ENCODE measurements at regions not wholly inside any gene's neighbourhood (a gene's known extent, or its start where the extent isn't known, plus 50 kb on each side); places are given as distances from the start of the nearest gene placed in this dataset.
A peak's percentile ranks its signal among the peaks of the same experiment; 100 is the strongest.
"Not testable (repeated sequence)": the region's sequence is repeated elsewhere in the genome, so short reads cannot be mapped to it uniquely, and the experiment has no call there.

DNA sequence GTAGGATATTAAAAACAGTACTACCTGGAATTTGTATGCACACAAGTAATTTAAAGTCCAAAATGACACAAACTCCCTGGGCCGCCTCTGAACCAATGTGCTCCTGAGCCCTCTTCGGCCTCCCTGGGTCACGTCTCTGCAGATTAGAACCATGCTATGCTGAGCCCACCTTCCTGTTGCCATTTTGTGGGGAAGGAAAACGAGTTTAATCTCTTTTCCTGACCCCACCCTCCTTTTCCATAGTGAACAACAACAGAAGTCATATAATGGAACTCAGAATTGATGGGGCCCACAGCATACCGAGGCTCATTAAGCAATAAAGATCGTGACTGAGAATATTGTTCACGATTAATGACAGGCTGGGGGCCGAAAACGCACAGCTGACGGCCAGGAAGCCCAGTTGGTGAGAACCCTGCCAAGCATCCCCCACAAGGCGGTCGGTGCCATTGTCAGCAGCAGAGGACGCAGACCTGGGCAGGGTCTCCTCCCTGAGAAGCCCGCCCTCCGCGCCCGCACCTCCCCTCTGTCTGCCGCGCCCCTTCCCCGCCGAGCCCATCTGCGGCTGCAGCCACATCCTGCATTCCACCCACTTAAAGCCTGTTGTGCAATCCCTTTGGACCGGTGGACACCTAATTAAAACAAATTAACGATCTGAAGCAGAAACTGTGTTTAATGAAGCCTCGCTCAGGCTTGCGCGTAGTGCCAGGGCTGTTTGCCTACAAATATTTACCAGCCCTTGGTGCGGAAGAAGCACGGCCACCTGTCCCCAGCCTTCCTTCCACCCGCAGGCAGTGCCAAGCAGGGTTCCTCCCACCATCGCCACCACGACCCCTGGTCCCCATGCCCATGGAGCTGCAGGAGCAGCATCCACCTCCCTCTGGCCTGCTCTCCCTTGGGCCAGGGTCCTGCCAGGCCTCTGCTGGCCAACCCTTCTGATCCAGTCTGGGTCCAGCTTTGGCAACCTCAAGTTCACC, 68.1 kb downstream of the DLL1 start:
- Histone ChIP-seq H3K36me3 (ENCODE audit: insufficient read depth, low read length, poor library complexity, severe bottlenecking) (no peaks in the 10 kb centered on the region), H3K4me1 (ENCODE audit: insufficient read depth, low read length, poor library complexity, severe bottlenecking) (no peaks in the 10 kb centered on the region), H3K27ac (ENCODE audit: low read depth, low read length, poor library complexity, severe bottlenecking) (no peak overlapping the region), H3K27me3 (replicated peaks; ENCODE audit: insufficient read depth, low read depth, low read length, poor library complexity) (no peaks in the 10 kb centered on the region), H3K9me3 (ENCODE audit: low read depth, low read length, poor library complexity, severe bottlenecking) (no peaks in the 10 kb centered on the region), H3K4me3 (ENCODE audit: low read depth, low read length, poor library complexity, severe bottlenecking) (no peak overlapping the region)
- TF ChIP-seq EZH2 (IDR thresholded peaks at IDR 0.05; ENCODE audit: borderline replicate concordance, low read depth, low read length, poor library complexity, severe bottlenecking) = no peak
- TF ChIP-seq, protein P1, sequence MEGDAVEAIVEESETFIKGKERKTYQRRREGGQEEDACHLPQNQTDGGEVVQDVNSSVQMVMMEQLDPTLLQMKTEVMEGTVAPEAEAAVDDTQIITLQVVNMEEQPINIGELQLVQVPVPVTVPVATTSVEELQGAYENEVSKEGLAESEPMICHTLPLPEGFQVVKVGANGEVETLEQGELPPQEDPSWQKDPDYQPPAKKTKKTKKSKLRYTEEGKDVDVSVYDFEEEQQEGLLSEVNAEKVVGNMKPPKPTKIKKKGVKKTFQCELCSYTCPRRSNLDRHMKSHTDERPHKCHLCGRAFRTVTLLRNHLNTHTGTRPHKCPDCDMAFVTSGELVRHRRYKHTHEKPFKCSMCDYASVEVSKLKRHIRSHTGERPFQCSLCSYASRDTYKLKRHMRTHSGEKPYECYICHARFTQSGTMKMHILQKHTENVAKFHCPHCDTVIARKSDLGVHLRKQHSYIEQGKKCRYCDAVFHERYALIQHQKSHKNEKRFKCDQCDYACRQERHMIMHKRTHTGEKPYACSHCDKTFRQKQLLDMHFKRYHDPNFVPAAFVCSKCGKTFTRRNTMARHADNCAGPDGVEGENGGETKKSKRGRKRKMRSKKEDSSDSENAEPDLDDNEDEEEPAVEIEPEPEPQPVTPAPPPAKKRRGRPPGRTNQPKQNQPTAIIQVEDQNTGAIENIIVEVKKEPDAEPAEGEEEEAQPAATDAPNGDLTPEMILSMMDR (conservative IDR thresholded peaks at IDR 0.05; ENCODE audit: low read depth, low read length) = no peak
- ChIA-PET POLR2A (ENCODE audit: low non-redundant PET) (no interaction called here), CTCF (interaction anchor here (0.5 kb wide), 1 partner anchor 70 kb away, joined by 9 read pairs; no protein-coding TSS in a partner anchor)
- BruUV-seq (replicated peaks) = no TSS peak
- intact Hi-C loops (cut with micrococcal nuclease; ENCODE audit: unreplicated experiment) = no loop called here
- DNase-seq (ENCODE audit: low spot score) = no peak

DNA sequence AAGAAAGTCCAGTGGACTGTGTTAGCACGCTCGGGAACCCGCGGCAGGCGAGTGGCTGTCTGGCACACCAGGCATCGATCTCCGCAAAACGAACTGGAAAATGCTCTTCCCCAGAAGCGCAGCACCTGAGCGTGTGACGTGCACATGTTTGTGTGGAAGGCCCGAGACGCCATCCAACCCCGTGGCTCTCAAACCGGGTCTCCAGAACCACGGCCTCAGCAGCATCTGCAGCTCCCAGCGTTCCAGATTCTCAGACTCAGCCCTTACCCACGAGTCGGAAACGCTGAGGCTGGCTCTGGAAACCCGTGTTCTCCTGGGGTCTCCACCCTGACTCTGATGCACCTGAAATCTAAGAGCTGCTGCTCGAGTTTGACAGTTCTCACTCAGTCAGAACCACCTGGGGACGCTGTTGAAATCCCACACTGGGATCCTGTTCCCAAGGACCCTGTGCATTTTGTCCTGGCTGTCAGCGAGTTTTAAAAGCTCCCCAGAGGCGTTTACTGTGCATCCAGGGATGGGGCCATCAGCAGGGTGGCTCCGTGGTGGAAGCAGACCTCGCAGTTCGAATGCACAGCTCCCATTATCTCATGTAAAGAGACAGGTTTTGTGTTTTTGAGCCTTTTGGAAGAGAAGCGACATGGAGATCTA, 69.0 kb downstream of the DLL1 start:
- Histone ChIP-seq H3K4me1 (ENCODE audit: insufficient read depth, low read length, poor library complexity, severe bottlenecking) (no peaks in the 10 kb centered on the region), H3K36me3 (ENCODE audit: insufficient read depth, low read length, poor library complexity, severe bottlenecking) (no peaks in the 10 kb centered on the region), H3K27ac (ENCODE audit: low read depth, low read length, poor library complexity, severe bottlenecking) (no peak overlapping the region), H3K4me3 (ENCODE audit: low read depth, low read length, poor library complexity, severe bottlenecking) (no peak overlapping the region), H3K27me3 (replicated peaks; ENCODE audit: insufficient read depth, low read depth, low read length, poor library complexity) (no peaks in the 10 kb centered on the region), H3K9me3 (ENCODE audit: low read depth, low read length, poor library complexity, severe bottlenecking) (no peaks in the 10 kb centered on the region)
- intact Hi-C loops (cut with micrococcal nuclease; ENCODE audit: unreplicated experiment) = no loop called here
- BruUV-seq (replicated peaks) = no TSS peak
- POLR2A ChIA-PET (ENCODE audit: low non-redundant PET) = no interaction called here
- peak; percentile 12 for DNase-seq (ENCODE audit: low spot score)
- TF ChIP-seq EZH2 (IDR thresholded peaks at IDR 0.05; ENCODE audit: borderline replicate concordance, low read depth, low read length, poor library complexity, severe bottlenecking) = no peak
- TF ChIP-seq, protein P1 (conservative IDR thresholded peaks at IDR 0.05; ENCODE audit: low read depth, low read length) = no peak
- CTCF ChIA-PET = interaction anchor here (0.5 kb wide), 1 partner anchor 71 kb away, joined by 9 read pairs; no protein-coding TSS in a partner anchor

- POLR2A ChIA-PET (ENCODE audit: low non-redundant PET) = no interaction called here
- DNase-seq (ENCODE audit: low spot score) = no peak
- intact Hi-C loops (cut with micrococcal nuclease; ENCODE audit: unreplicated experiment) = no loop called here
Observed at GRCh38 chr6:170221052-170221752, 69.7 kb downstream of the DLL1 start.

GRCh38 chr6:170213637-170214018, 77.2 kb downstream of the DLL1 start:
- POLR2A ChIA-PET (ENCODE audit: low non-redundant PET); CTCF ChIA-PET; BruUV-seq (replicated peaks); intact Hi-C loops (cut with micrococcal nuclease; ENCODE audit: unreplicated experiment); DNase-seq (ENCODE audit: low spot score); H3K4me1 ChIP-seq (ENCODE audit: insufficient read depth, low read length, poor library complexity, severe bottlenecking); H3K27me3 ChIP-seq (replicated peaks; ENCODE audit: insufficient read depth, low read depth, low read length, poor library complexity); H3K9me3 ChIP-seq (ENCODE audit: low read depth, low read length, poor library complexity, severe bottlenecking); H3K27ac ChIP-seq (ENCODE audit: low read depth, low read length, poor library complexity, severe bottlenecking); H3K36me3 ChIP-seq (ENCODE audit: insufficient read depth, low read length, poor library complexity, severe bottlenecking); H3K4me3 ChIP-seq (ENCODE audit: low read depth, low read length, poor library complexity, severe bottlenecking): not testable (repeated sequence)

More at GRCh38 chr6:170221052-170221752, 69.7 kb downstream of the DLL1 start:
- Histone ChIP-seq H3K4me1 (ENCODE audit: insufficient read depth, low read length, poor library complexity, severe bottlenecking) (no peaks in the 10 kb centered on the region), H3K27ac (ENCODE audit: low read depth, low read length, poor library complexity, severe bottlenecking) (no peak overlapping the region), H3K36me3 (ENCODE audit: insufficient read depth, low read length, poor library complexity, severe bottlenecking) (no peaks in the 10 kb centered on the region), H3K4me3 (ENCODE audit: low read depth, low read length, poor library complexity, severe bottlenecking) (no peak overlapping the region), H3K9me3 (ENCODE audit: low read depth, low read length, poor library complexity, severe bottlenecking) (no peaks in the 10 kb centered on the region), H3K27me3 (replicated peaks; ENCODE audit: insufficient read depth, low read depth, low read length, poor library complexity) (no peaks in the 10 kb centered on the region)
- CTCF ChIA-PET = no interaction called here
- no TSS peak for BruUV-seq (replicated peaks)
- TF ChIP-seq, protein P1 (conservative IDR thresholded peaks at IDR 0.05; ENCODE audit: low read depth, low read length) = no peak
- TF ChIP-seq EZH2 (IDR thresholded peaks at IDR 0.05; ENCODE audit: borderline replicate concordance, low read depth, low read length, poor library complexity, severe bottlenecking) = no peak
